ENCODE measurements at regions not wholly inside any gene's neighbourhood (a gene's known extent, or its start where the extent isn't known, plus 50 kb on each side); places are given as distances from the start of the nearest gene placed in this dataset.

GRCh38 chr10:25101461-25102146 lies 73.2 kb upstream of the GPR158 start:
- DNase-seq: no peak
- Histone ChIP-seq H3K36me3 (replicated peaks; ENCODE audit: insufficient read depth, low read length) (no peaks in the 10 kb centered on the region), H2AFZ (ENCODE audit: low read length) (no peak overlapping the region), H3K4me1 (ENCODE audit: low read length) (no peaks in the 10 kb centered on the region), H3K79me2 (ENCODE audit: low read length) (no peaks in the 10 kb centered on the region), H4K20me1 (ENCODE audit: insufficient read depth, low read length) (no peaks in the 10 kb centered on the region), H3K9ac (ENCODE audit: low read length) (no peak overlapping the region), H3F3A (ENCODE audit: insufficient read depth, low read length) (no peaks in the 10 kb centered on the region), H3K27ac (ENCODE audit: low read length) (no peak overlapping the region), H3K4me2 (ENCODE audit: low read depth, low read length) (no peak overlapping the region), H3K4me3 (ENCODE audit: low read length) (no peak overlapping the region), H3K9me2 (replicated peaks; ENCODE audit: insufficient read depth, low read length) (no peaks in the 10 kb centered on the region), H3K9me3 (replicated peaks; ENCODE audit: insufficient read depth, low read length) (no peaks in the 10 kb centered on the region), H3K27me3 (replicated peaks; ENCODE audit: insufficient read depth, low read length) (no peaks in the 10 kb centered on the region)
- TF ChIP-seq EZH2phosphoT487 (IDR thresholded peaks at IDR 0.05; ENCODE audit: low read length) (no peak), EZH2 (optimal IDR thresholded peaks at IDR 0.05; ENCODE audit: low read depth, low read length) (no peak)

- H3K27me3 ChIP-seq (replicated peaks; ENCODE audit: insufficient read depth, low read length): no peaks in the 10 kb centered on the region
- no peaks in the 10 kb centered on the region for H4K20me1 ChIP-seq (ENCODE audit: insufficient read depth, low read length)
- TF ChIP-seq EZH2 (optimal IDR thresholded peaks at IDR 0.05; ENCODE audit: low read depth, low read length): no peak
- TF ChIP-seq CTCF (IDR thresholded peaks at IDR 0.05; ENCODE audit: low read length): no peak
- TF ChIP-seq EZH2phosphoT487 (IDR thresholded peaks at IDR 0.05; ENCODE audit: low read length): no peak
- H3K27ac ChIP-seq (ENCODE audit: low read length): no peak overlapping the region
- no peaks in the 10 kb centered on the region for H3K36me3 ChIP-seq (replicated peaks; ENCODE audit: insufficient read depth, low read length)
- H3F3A ChIP-seq (ENCODE audit: insufficient read depth, low read length): no peaks in the 10 kb centered on the region
- no peak overlapping the region for H2AFZ ChIP-seq (ENCODE audit: low read length)
- H3K79me2 ChIP-seq (ENCODE audit: low read length): no peaks in the 10 kb centered on the region
- no peaks in the 10 kb centered on the region for H3K9me3 ChIP-seq (replicated peaks; ENCODE audit: insufficient read depth, low read length)
- H3K4me1 ChIP-seq (ENCODE audit: low read length): no peaks in the 10 kb centered on the region
- H3K9ac ChIP-seq (ENCODE audit: low read length): no peak overlapping the region
- H3K4me3 ChIP-seq (ENCODE audit: low read length): no peak overlapping the region
- H3K9me2 ChIP-seq (replicated peaks; ENCODE audit: insufficient read depth, low read length): no peaks in the 10 kb centered on the region
- no peak overlapping the region for H3K4me2 ChIP-seq (ENCODE audit: low read depth, low read length)
- no peak for DNase-seq
Observed at GRCh38 chr10:25102147-25102822, 72.5 kb upstream of the GPR158 start.

- Histone ChIP-seq H3K9me3 (replicated peaks; ENCODE audit: insufficient read depth, low read length) (no peaks in the 10 kb centered on the region), H3K4me1 (ENCODE audit: low read length) (no peaks in the 10 kb centered on the region), H3K27me3 (replicated peaks; ENCODE audit: insufficient read depth, low read length) (no peaks in the 10 kb centered on the region), H3K4me2 (ENCODE audit: low read depth, low read length) (no peak overlapping the region), H4K20me1 (ENCODE audit: insufficient read depth, low read length) (no peaks in the 10 kb centered on the region), H3K4me3 (ENCODE audit: low read length) (no peak overlapping the region), H3K9ac (ENCODE audit: low read length) (no peak overlapping the region), H3K36me3 (replicated peaks; ENCODE audit: insufficient read depth, low read length) (no peaks in the 10 kb centered on the region), H2AFZ (ENCODE audit: low read length) (no peak overlapping the region), H3K79me2 (ENCODE audit: low read length) (no peaks in the 10 kb centered on the region), H3F3A (ENCODE audit: insufficient read depth, low read length) (no peaks in the 10 kb centered on the region), H3K9me2 (replicated peaks; ENCODE audit: insufficient read depth, low read length) (no peaks in the 10 kb centered on the region), H3K27ac (ENCODE audit: low read length) (no peak overlapping the region)
- DNase-seq: no peak
- no peak for TF ChIP-seq CTCF (IDR thresholded peaks at IDR 0.05; ENCODE audit: low read length)
- no peak for TF ChIP-seq EZH2phosphoT487 (IDR thresholded peaks at IDR 0.05; ENCODE audit: low read length)
- TF ChIP-seq EZH2 (optimal IDR thresholded peaks at IDR 0.05; ENCODE audit: low read depth, low read length): no peak
Observed at GRCh38 chr10:25103703-25104102, 71.1 kb upstream of the GPR158 start.

- Histone ChIP-seq H2AFZ (ENCODE audit: low read length) (no peak overlapping the region), H3K9ac (ENCODE audit: low read length) (no peak overlapping the region), H3F3A (ENCODE audit: insufficient read depth, low read length) (no peaks in the 10 kb centered on the region), H3K79me2 (ENCODE audit: low read length) (no peaks in the 10 kb centered on the region), H3K9me3 (replicated peaks; ENCODE audit: insufficient read depth, low read length) (no peaks in the 10 kb centered on the region), H4K20me1 (ENCODE audit: insufficient read depth, low read length) (no peaks in the 10 kb centered on the region), H3K27me3 (replicated peaks; ENCODE audit: insufficient read depth, low read length) (no peaks in the 10 kb centered on the region), H3K4me2 (ENCODE audit: low read depth, low read length) (no peak overlapping the region), H3K4me1 (ENCODE audit: low read length) (no peaks in the 10 kb centered on the region), H3K9me2 (replicated peaks; ENCODE audit: insufficient read depth, low read length) (no peaks in the 10 kb centered on the region), H3K36me3 (replicated peaks; ENCODE audit: insufficient read depth, low read length) (no peaks in the 10 kb centered on the region), H3K4me3 (ENCODE audit: low read length) (no peak overlapping the region), H3K27ac (ENCODE audit: low read length) (no peak overlapping the region)
- no peak for TF ChIP-seq EZH2phosphoT487 (IDR thresholded peaks at IDR 0.05; ENCODE audit: low read length)
- TF ChIP-seq EZH2 (optimal IDR thresholded peaks at IDR 0.05; ENCODE audit: low read depth, low read length): no peak
- TF ChIP-seq CTCF (IDR thresholded peaks at IDR 0.05; ENCODE audit: low read length): no peak
- no peak for DNase-seq
Observed at GRCh38 chr10:25104441-25104840, 70.4 kb upstream of the GPR158 start.

Data from MM.1S (cell line).